Body of pancreas (tissue), 4 donors: ENCODE measurements at regions not wholly inside any gene's neighbourhood (a gene's known extent, or its start where the extent isn't known, plus 50 kb on each side); places are given as distances from the start of the nearest gene placed in this dataset.
"Not testable (repeated sequence)": the region's sequence is repeated elsewhere in the genome, so short reads cannot be mapped to it uniquely, and the experiment has no call there.

ENCODE experiments used
- POLR2A ChIP-seq, 3 donors: fragments of 450-650 bp; IDR thresholded peaks; one replicate each; pipeline ENCODE4 v1.6.1; 2016; ENCODE audit warnings: antibody characterized with exemption in 3 of 3, mild to moderate bottlenecking in 2 of 3
- TF ChIP-seq, protein P1 (sequence below), 7 experiments: fragments of 450-650 bp in 4 of 7; fragments of 200-600 bp in 3 of 7; sonication (generic) in 3 of 7; IDR thresholded peaks; one replicate each; pipeline ENCODE4 v1.5.1; 2016 to 2019; ENCODE audit warnings: antibody characterized with exemption in 7 of 7

DNA sequence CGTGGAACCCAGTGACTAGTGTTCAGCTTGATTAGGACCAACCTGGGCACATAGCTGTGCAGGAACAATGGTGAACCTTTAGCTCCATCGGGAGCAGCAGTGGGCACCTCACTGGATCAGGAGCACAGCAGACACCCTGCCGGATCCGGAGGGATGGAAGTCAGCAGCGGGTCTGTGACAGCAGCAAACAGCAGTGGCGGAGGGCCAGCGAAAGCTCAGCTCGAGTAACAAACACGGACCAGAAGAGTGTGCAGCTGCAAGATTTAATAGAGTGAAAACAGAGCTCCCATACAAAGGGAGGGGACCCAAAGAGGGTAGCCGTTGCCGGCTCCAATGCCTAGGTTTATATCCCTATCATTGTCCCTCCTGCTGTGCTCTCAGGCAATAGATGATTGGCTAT, 66.8 kb upstream of the CSNK1A1L start:
- not testable (repeated sequence) for TF ChIP-seq POLR2A (IDR thresholded peaks at IDR 0.05)
- TF ChIP-seq, protein P1, sequence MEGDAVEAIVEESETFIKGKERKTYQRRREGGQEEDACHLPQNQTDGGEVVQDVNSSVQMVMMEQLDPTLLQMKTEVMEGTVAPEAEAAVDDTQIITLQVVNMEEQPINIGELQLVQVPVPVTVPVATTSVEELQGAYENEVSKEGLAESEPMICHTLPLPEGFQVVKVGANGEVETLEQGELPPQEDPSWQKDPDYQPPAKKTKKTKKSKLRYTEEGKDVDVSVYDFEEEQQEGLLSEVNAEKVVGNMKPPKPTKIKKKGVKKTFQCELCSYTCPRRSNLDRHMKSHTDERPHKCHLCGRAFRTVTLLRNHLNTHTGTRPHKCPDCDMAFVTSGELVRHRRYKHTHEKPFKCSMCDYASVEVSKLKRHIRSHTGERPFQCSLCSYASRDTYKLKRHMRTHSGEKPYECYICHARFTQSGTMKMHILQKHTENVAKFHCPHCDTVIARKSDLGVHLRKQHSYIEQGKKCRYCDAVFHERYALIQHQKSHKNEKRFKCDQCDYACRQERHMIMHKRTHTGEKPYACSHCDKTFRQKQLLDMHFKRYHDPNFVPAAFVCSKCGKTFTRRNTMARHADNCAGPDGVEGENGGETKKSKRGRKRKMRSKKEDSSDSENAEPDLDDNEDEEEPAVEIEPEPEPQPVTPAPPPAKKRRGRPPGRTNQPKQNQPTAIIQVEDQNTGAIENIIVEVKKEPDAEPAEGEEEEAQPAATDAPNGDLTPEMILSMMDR (IDR thresholded peaks at IDR 0.05): not testable (repeated sequence)
